ENCODE measurements at regions not wholly inside any gene's neighbourhood (a gene's known extent, or its start where the extent isn't known, plus 50 kb on each side); places are given as distances from the start of the nearest gene placed in this dataset.

- H3K27ac ChIP-seq (ENCODE audit: extremely low read depth, low read depth, low read length) = no peak overlapping the region
- no peak for TF ChIP-seq ZNF157 (tag by site-specific recombination; IDR thresholded peaks at IDR 0.05)
- no peak for TF ChIP-seq MYNN (tag by site-specific recombination; IDR thresholded peaks at IDR 0.05; ENCODE audit: borderline replicate concordance)
- TF ChIP-seq ZNF148 (tag by site-specific recombination; IDR thresholded peaks at IDR 0.05; ENCODE audit: borderline replicate concordance) = no peak
- TF ChIP-seq REPIN1 (tag by site-specific recombination; IDR thresholded peaks at IDR 0.05; ENCODE audit: low read depth) = no peak
- TF ChIP-seq KLF8 (tag by site-specific recombination; IDR thresholded peaks at IDR 0.05) = no peak
- TF ChIP-seq ZNF843 (tag by site-specific recombination; IDR thresholded peaks at IDR 0.05) = no peak
- no peak for TF ChIP-seq ZNF140 (tag by site-specific recombination; IDR thresholded peaks at IDR 0.05)
- ChIA-PET CTCF (no interaction called here), POLR2A (no interaction called here)
- H3K4me1 ChIP-seq (ENCODE audit: control insufficient read depth, insufficient read depth, low read length) = no peaks in the 10 kb centered on the region
- no peak overlapping the region for H3K4me3 ChIP-seq (ENCODE audit: low read depth, low read length)
- no peaks in the 10 kb centered on the region for H3K36me3 ChIP-seq (ENCODE audit: control insufficient read depth in 2 of 2, insufficient read depth in 1 of 2, low read length in 2 of 2)
- H3K9me3 ChIP-seq (ENCODE audit: control insufficient read depth, insufficient read depth, low read depth, low read length) = no peaks in the 10 kb centered on the region
Measured at GRCh38 chr9:24625097-24625496, 79.4 kb upstream of the IZUMO3 start.

- Histone ChIP-seq H3K36me3 (ENCODE audit: control insufficient read depth in 2 of 2, insufficient read depth in 1 of 2, low read length in 2 of 2) (no peaks in the 10 kb centered on the region), H3K9me3 (ENCODE audit: control insufficient read depth, insufficient read depth, low read depth, low read length) (no peaks in the 10 kb centered on the region), H3K4me1 (ENCODE audit: control insufficient read depth, insufficient read depth, low read length) (no peaks in the 10 kb centered on the region), H3K27ac (ENCODE audit: extremely low read depth, low read depth, low read length) (no peak overlapping the region), H3K4me3 (ENCODE audit: low read depth, low read length) (no peak overlapping the region)
- ChIA-PET CTCF (no interaction called here), POLR2A (no interaction called here)
- TF ChIP-seq ZNF292 (tag by site-specific recombination; IDR thresholded peaks at IDR 0.05; ENCODE audit: borderline replicate concordance, low read depth) (no peak), TSHZ1 (tag by site-specific recombination; IDR thresholded peaks at IDR 0.05; ENCODE audit: borderline replicate concordance) (no peak), ZNF366 (tag by site-specific recombination; conservative IDR thresholded peaks at IDR 0.05) (no peak), PRDM10 (tag by site-specific recombination; IDR thresholded peaks at IDR 0.05) (no peak), ZNF398 (tag by site-specific recombination; IDR thresholded peaks at IDR 0.05) (no peak), ZNF24 (tag by site-specific recombination; IDR thresholded peaks at IDR 0.05) (no peak), MYNN (tag by site-specific recombination; IDR thresholded peaks at IDR 0.05; ENCODE audit: borderline replicate concordance) (no peak), FEZF1 (tag by site-specific recombination; IDR thresholded peaks at IDR 0.05) (no peak), PRDM1 (tag by site-specific recombination; IDR thresholded peaks at IDR 0.05) (no peak), RBAK (tag by site-specific recombination; IDR thresholded peaks at IDR 0.05) (no peak), ZEB2 (tag by site-specific recombination; IDR thresholded peaks at IDR 0.05) (no peak), ZNF433 (tag by site-specific recombination; IDR thresholded peaks at IDR 0.05; ENCODE audit: low read depth) (no peak), ZNF544 (tag by site-specific recombination; IDR thresholded peaks at IDR 0.05) (no peak), ZNF169 (tag by site-specific recombination; IDR thresholded peaks at IDR 0.05) (no peak), ZNF660 (tag by site-specific recombination; IDR thresholded peaks at IDR 0.05) (no peak), ZNF350 (tag by site-specific recombination; IDR thresholded peaks at IDR 0.05) (no peak), KLF16 (tag by site-specific recombination; IDR thresholded peaks at IDR 0.05) (no peak)
Measured at GRCh38 chr9:24624481-24624880, 78.8 kb upstream of the IZUMO3 start.

All from HEK293 (cell line).